Skeletal muscle tissue (tissue), 3 donors: ENCODE measurements at regions not wholly inside any gene's neighbourhood (a gene's known extent, or its start where the extent isn't known, plus 50 kb on each side); places are given as distances from the start of the nearest gene placed in this dataset.
"Not testable (repeated sequence)": the region's sequence is repeated elsewhere in the genome, so short reads cannot be mapped to it uniquely, and the experiment has no call there.

ENCODE experiments used
- H3K27ac ChIP-seq: one replicate; pipeline ENCODE4 v1.7.0; 2013; ENCODE audit warnings: mild to moderate bottlenecking, low read depth, low read length, inconsistent platforms
- H3K27me3 ChIP-seq, 3 donors: one replicate each; pipeline ENCODE4 v1.7.0; 2013; ENCODE audit warnings: low read length in 3 of 3; ENCODE audit not compliant: control insufficient read depth in 3 of 3, insufficient read depth in 3 of 3
- H3K36me3 ChIP-seq, 3 donors: one replicate each; pipeline ENCODE4 v1.7.0; 2013; ENCODE audit warnings: low read length in 3 of 3; ENCODE audit not compliant: control insufficient read depth in 3 of 3, insufficient read depth in 3 of 3
- H3K4me1 ChIP-seq, 3 donors: one replicate each; pipeline ENCODE4 v1.7.0; 2013; ENCODE audit warnings: low read length in 3 of 3, mild to moderate bottlenecking in 3 of 3; ENCODE audit not compliant: control insufficient read depth in 3 of 3, insufficient read depth in 3 of 3
- H3K4me3 ChIP-seq, 3 donors: one replicate each; pipeline ENCODE4 v1.7.0; 2013; ENCODE audit warnings: low read length in 3 of 3
- H3K9ac ChIP-seq, 3 donors: one replicate each; pipeline ENCODE4 v1.7.0; 2013; ENCODE audit warnings: low read length in 3 of 3, mild to moderate bottlenecking in 3 of 3, moderate library complexity in 2 of 3, low read depth in 1 of 3
- H3K9me3 ChIP-seq, 3 donors: one replicate each; pipeline ENCODE4 v1.7.0; 2013; ENCODE audit warnings: low read length in 3 of 3; ENCODE audit not compliant: control insufficient read depth in 3 of 3
- donor health status: Osteomylitis.

GRCh38 chr2:48039209-48039990 is 133.1 kb upstream of the FBXO11 start:
- Histone ChIP-seq H3K4me1 (no peaks in the 10 kb centered on the region), H3K27ac (no peak overlapping the region), H3K27me3 (no peaks in the 10 kb centered on the region), H3K4me3 (no peak overlapping the region), H3K36me3 (no peaks in the 10 kb centered on the region), H3K9me3 (no peaks in the 10 kb centered on the region), H3K9ac (no peak overlapping the region)

GRCh38 chr2:48043131-48043700 is 136.9 kb upstream of the FBXO11 start:
- Histone ChIP-seq H3K4me3 (no peak overlapping the region), H3K4me1 (no peaks in the 10 kb centered on the region), H3K9me3 (no peaks in the 10 kb centered on the region), H3K27me3 (no peaks in the 10 kb centered on the region), H3K27ac (no peak overlapping the region), H3K9ac (no peak overlapping the region), H3K36me3 (no peaks in the 10 kb centered on the region)

GRCh38 chr2:48043746-48044145 is 137.4 kb upstream of the FBXO11 start:
- H3K36me3 ChIP-seq: no peaks in the 10 kb centered on the region
- peaks cover 0 to under 1% (median 0%) of the 10 kb centered on the region in 3 donors for H3K4me1 ChIP-seq
- H3K27ac ChIP-seq: no peak overlapping the region
- no peak overlapping the region for H3K4me3 ChIP-seq
- H3K9ac ChIP-seq: no peak overlapping the region
- no peaks in the 10 kb centered on the region for H3K27me3 ChIP-seq
- no peaks in the 10 kb centered on the region for H3K9me3 ChIP-seq

GRCh38 chr2:48045613-48046012 is 139.3 kb upstream of the FBXO11 start:
- H3K9ac ChIP-seq: no peak overlapping the region
- H3K4me1 ChIP-seq: peaks cover 0 to 3% (median 0%) of the 10 kb centered on the region in 3 donors
- no peaks in the 10 kb centered on the region for H3K9me3 ChIP-seq
- H3K27me3 ChIP-seq: no peaks in the 10 kb centered on the region
- no peak overlapping the region for H3K4me3 ChIP-seq
- H3K36me3 ChIP-seq: no peaks in the 10 kb centered on the region
- H3K27ac ChIP-seq: no peak overlapping the region

- Histone ChIP-seq H3K36me3 (no peaks in the 10 kb centered on the region), H3K27ac (no peak overlapping the region), H3K27me3 (no peaks in the 10 kb centered on the region), H3K9me3 (no peaks in the 10 kb centered on the region), H3K4me3 (no peak overlapping the region), H3K9ac (no peak overlapping the region), H3K4me1 (peaks cover 0 to 3% (median 0%) of the 10 kb centered on the region in 3 donors)
Observed at GRCh38 chr2:48048476-48049171, 142.3 kb upstream of the FBXO11 start.

- Histone ChIP-seq H3K9ac (no peak overlapping the region), H3K36me3 (no peaks in the 10 kb centered on the region), H3K4me3 (no peak overlapping the region), H3K9me3 (no peaks in the 10 kb centered on the region), H3K4me1 (peaks cover 0 to 3% (median 0%) of the 10 kb centered on the region in 3 donors), H3K27me3 (no peaks in the 10 kb centered on the region), H3K27ac (no peak overlapping the region)
Observed at GRCh38 chr2:48049371-48049770, 143.1 kb upstream of the FBXO11 start.

GRCh38 chr2:48050711-48051110 is 144.4 kb upstream of the FBXO11 start:
- Histone ChIP-seq H3K36me3 (no peaks in the 10 kb centered on the region), H3K9ac (no peak overlapping the region), H3K4me3 (no peak overlapping the region), H3K27me3 (no peaks in the 10 kb centered on the region), H3K4me1 (peaks cover 0 to 3% (median 0%) of the 10 kb centered on the region in 3 donors), H3K27ac (no peak overlapping the region), H3K9me3 (no peaks in the 10 kb centered on the region)

GRCh38 chr2:48059975-48060374 is 153.7 kb upstream of the FBXO11 start:
- H3K27me3 ChIP-seq: no peaks in the 10 kb centered on the region
- H3K27ac ChIP-seq: no peak overlapping the region
- H3K9ac ChIP-seq: no peak overlapping the region
- H3K36me3 ChIP-seq: no peaks in the 10 kb centered on the region
- no peak overlapping the region for H3K4me3 ChIP-seq
- H3K9me3 ChIP-seq: no peaks in the 10 kb centered on the region
- H3K4me1 ChIP-seq: no peaks in the 10 kb centered on the region

GRCh38 chr2:48061656-48062055 is 155.4 kb upstream of the FBXO11 start:
- H3K9me3 ChIP-seq, H3K27me3 ChIP-seq, H3K27ac ChIP-seq, H3K4me1 ChIP-seq, H3K36me3 ChIP-seq, H3K9ac ChIP-seq, H3K4me3 ChIP-seq: not testable (repeated sequence)

- H3K9ac ChIP-seq: no peak overlapping the region
- H3K4me1 ChIP-seq: no peaks in the 10 kb centered on the region
- H3K9me3 ChIP-seq: no peaks in the 10 kb centered on the region
- no peaks in the 10 kb centered on the region for H3K27me3 ChIP-seq
- no peak overlapping the region for H3K27ac ChIP-seq
- no peak overlapping the region for H3K4me3 ChIP-seq
- no peaks in the 10 kb centered on the region for H3K36me3 ChIP-seq
Observed at GRCh38 chr2:48065096-48065495, 158.8 kb upstream of the FBXO11 start.
